ENCODE measurements at regions not wholly inside any gene's neighbourhood (a gene's known extent, or its start where the extent isn't known, plus 50 kb on each side); places are given as distances from the start of the nearest gene placed in this dataset.
"Not testable (repeated sequence)": the region's sequence is repeated elsewhere in the genome, so short reads cannot be mapped to it uniquely, and the experiment has no call there.

- no peak for DNase-seq (ENCODE audit: low read depth in 4 of 4, low spot score in 3 of 4)
These were observed 268.1 kb upstream of the PLPP4 start for GRCh38 chr10:120188950-120189349.

DNA sequence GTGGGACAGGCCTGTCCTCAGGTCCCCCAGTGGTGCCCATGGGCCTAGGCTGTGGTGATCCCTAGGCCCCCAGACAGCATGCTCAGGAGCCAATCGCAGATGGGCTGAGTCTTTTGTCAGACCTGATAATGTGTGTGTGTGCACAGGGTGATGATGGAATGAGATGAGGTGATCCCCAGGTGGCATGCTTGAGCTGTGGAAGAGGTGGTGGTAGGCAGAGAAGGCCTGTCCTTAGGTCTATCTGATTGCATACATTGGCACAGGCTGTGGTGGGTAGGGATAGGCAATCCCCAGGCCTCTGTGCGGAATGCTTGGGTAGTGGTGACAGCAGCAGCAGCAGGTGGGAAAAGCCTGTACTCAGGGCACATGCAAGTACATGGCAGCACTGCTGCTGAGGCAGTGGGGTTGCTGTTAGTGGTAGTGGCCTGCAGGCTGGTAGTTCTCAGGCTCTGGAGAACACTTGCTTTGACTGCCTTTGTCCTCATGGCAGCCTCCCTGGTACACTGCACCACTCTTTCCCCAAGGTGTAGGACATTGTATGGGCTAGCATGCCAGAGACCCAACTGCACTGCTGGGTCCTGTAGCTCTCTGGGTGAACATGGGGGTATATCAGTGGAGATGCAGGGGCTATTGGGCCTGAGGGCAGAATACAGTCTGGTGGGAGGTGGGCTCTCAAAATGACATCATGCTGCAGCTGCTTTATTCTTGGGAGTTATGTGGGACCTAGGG, 260.9 kb upstream of the PLPP4 start:
- no peak for DNase-seq (ENCODE audit: low read depth in 4 of 4, low spot score in 3 of 4)

GRCh38 chr10:120204877-120205276, 252.2 kb upstream of the PLPP4 start:
- DNase-seq (ENCODE audit: low read depth in 4 of 4, low spot score in 3 of 4): no peak

- DNase-seq (ENCODE audit: low read depth in 4 of 4, low spot score in 3 of 4): no peak
These were observed 251.5 kb upstream of the PLPP4 start for GRCh38 chr10:120205368-120206018.

DNA sequence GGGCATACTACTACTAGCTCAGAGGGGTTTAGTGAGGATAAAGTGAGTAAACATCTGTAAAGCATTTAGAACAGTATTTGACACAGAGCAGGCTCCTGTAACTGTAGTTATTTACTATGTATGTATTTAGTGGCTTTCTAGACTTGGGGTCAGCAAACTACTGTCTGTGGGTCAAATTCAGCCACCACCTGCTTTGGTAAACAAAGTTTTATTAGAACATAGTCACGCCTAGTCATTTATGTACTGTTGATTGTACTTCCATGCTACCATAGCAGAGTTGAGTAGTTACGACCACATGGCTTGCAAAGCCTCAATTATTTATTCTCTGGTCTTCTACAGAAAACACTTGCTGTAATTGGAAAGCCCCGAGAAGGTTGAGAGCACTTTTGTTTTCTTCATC, 248.5 kb upstream of the PLPP4 start:
- no peak for DNase-seq (ENCODE audit: low read depth in 4 of 4, low spot score in 3 of 4)

DNA sequence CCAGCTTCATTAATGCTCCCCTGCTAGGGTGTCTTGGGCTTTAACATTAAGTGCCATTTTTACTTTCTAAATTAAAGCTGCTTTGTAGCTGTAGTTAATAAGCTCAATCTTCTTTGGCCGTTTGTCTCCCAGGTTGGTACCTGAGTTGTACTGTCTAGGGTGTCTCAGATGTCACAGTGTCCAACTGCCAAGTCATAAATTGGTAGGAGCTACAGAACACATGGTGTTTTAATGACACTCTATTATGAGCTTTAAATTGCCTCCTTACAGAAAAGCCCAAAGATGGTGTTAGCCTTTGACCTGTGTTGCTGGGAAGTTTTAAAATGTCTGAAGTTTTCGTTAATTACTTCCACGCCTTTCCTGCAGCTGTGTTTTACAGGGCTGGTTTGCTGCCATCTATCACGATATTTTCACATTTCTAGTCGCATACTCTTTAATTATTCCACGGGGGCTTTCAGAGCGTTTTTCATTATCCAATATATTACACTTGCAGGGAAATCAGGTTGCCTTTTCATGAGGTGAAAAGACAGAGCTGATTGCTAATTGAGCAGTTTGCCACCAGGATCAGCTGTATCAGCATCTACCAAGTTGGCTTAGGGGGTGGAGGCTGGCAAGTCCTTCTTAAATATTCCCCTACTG, 247.8 kb upstream of the PLPP4 start:
- DNase-seq (ENCODE audit: low read depth in 4 of 4, low spot score in 3 of 4): no peak

- no peak for DNase-seq (ENCODE audit: low read depth in 4 of 4, low spot score in 3 of 4)
These were observed 244.8 kb upstream of the PLPP4 start for GRCh38 chr10:120212275-120212674.

DNA sequence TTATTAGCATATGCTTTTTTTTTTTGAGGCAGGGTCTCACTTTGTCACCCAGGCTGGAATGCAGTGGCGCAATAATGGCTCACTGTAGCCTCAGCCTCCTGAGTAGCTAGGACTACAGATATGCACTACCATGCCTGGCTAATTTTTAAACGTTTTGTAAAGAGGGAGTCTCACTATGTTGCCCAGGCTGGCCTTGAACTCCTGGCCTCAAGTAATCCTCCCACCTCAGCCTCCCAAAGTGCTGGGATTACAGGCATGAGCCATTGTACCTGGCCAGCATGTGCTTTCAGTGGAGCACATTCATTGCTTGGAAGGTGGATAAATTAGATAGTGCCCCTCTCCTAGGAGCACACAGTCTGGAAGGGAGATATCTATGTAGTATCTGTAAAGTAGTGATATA, 243.7 kb upstream of the PLPP4 start:
- DNase-seq (ENCODE audit: low read depth in 4 of 4, low spot score in 3 of 4): not testable (repeated sequence)

DNA sequence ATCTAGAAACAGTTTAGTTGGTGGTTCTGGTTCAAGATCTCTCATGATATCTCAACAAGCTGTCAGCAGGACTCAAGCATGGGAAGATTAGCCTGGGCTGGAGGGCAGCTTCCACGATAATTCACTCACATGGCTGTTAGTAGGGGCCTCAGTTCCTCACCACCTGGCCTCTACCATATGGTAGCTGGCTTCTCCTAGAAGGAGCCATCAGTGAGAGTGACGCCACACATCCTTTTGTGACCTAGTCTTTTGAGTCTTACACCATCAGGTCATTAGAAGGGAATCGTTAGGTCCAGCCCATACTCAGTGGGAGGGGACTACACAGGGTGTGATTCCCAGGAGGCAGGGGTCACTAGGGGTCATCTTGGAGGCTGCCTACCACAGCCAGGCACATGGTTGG, 239.3 kb upstream of the PLPP4 start:
- DNase-seq (ENCODE audit: low read depth in 4 of 4, low spot score in 3 of 4): no peak

DNA sequence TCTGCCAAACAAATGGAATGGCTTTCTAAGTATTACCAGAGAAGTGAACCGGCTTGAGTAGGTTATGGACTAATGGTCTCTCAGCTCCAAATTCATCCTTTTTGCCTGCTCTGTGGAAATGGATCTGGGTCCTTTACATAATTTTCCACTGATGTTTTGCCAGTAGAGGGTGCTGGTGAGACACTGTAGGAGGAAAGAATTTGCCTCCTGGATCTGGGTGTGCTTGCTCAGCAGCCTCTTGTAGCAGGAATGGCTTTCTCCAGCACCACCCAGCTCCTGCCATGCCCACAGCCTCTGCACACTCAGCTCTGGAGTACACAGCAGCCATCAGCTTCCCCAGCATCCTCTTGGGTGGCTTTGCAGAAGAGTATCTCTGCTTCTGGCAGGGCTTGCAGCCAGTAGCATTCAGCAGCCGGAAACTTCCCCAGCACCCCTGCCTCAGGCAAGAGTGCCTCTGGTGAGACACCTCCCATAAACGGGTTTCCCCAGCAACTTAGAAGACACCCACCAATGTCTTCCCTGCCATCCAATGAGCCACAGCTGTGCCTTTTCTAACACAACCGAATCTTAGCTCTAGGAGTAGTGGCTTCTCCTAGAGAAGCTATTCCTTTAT, 235.0 kb upstream of the PLPP4 start:
- peak in 1 of 4 donors; percentile 1 for DNase-seq (ENCODE audit: low read depth in 4 of 4, low spot score in 3 of 4)

DNA sequence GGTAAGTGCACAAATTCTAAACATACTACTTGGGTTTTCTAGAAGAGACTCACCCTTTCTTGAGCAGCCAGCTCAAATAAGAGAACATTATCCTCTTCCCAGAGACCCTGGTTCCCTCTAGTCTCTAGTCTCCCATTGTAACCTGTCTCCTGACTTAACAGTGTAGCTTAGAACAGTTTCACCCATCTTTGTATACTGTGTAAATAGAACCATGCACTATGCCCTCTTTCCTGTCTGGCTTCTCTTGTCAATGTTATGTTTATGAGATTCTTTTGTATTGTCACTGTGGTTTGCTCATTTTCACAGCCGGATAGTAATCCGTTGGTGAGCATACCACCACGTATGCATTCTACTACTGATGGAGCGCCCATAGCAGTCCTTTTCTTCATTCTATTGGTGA, 227.4 kb upstream of the PLPP4 start:
- no peak for DNase-seq (ENCODE audit: low read depth in 4 of 4, low spot score in 3 of 4)

DNA sequence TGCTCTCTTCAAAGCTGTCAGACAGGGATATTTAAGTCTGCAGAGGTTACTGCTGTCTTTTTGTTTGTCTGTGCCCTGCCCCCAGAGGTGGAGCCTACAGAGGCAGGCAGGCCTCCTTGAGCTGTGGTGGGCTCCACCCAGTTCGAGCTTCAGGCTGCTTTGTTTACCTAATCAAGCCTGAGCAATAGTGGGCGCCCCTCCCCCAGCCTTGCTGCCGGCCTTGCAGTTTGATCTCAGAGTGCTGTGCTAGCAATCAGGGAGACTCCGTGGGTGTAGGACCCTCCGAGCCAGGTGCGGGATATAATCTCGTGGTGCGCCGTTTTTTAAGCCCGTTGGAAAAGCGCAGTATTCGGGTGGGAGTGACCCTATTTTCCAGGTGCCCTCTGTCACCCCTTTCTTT, 217.3 kb upstream of the PLPP4 start:
- DNase-seq (ENCODE audit: low read depth in 4 of 4, low spot score in 3 of 4): not testable (repeated sequence)

GRCh38 chr10:120251821-120252442, 205.1 kb upstream of the PLPP4 start:
- no peak for DNase-seq (ENCODE audit: low read depth in 4 of 4, low spot score in 3 of 4)

- DNase-seq (ENCODE audit: low read depth in 4 of 4, low spot score in 3 of 4): no peak
These were observed 203.9 kb upstream of the PLPP4 start for GRCh38 chr10:120253131-120253530.

- DNase-seq (ENCODE audit: low read depth in 4 of 4, low spot score in 3 of 4): no peak
These were observed 196.6 kb upstream of the PLPP4 start for GRCh38 chr10:120260456-120260855.

DNA sequence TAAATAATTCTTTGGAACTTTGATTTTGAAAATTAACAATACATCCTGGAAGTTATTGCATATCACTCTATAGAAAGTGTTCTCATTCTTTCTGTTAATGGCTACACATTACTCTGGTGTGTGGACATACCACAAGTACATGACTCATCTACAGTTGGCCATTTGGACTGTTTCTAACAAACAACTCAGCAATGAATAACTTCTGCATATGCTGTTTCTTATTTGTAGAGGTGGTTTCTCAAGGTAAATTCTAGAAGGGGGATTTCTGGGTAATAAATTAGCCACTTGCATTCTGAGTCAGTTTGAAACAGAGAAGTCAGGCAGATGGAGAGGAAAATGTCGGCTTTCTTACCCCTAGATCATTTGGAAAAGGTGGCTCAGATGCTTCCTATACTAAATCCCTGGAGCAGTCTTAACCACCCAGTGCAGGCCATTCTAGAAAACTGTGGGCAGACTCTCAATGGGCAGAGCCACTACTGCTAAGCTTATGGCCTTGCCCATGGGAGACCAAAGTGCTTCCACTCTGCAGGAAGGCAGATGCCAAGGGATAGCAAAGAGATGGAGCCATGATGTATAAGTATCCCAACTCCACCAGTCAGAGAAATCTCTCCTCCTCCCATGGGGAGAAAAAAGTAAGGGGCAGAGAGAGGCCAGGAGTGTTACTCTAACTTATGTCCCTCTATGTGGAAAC, 194.0 kb upstream of the PLPP4 start:
- DNase-seq (ENCODE audit: low read depth in 4 of 4, low spot score in 3 of 4): no peak

DNA sequence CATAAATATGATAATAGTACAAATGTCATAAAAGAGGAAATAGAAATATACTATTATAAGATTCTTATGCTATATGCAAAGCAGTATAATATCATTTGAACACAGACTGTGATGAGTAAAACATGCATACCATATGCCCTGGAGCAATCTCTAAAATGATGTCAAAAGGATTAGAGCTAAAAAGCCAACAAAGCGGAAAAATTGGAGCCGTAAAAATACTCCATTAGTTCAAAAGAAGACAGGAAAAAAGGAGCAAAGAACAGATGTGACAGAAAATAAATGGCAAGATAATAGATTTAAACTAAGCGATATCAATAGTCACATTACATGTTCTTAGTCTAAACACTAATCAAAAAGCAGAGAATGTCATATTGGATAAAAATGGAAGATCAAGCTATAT, 191.0 kb upstream of the PLPP4 start:
- DNase-seq (ENCODE audit: low read depth in 4 of 4, low spot score in 3 of 4): no peak

DNA sequence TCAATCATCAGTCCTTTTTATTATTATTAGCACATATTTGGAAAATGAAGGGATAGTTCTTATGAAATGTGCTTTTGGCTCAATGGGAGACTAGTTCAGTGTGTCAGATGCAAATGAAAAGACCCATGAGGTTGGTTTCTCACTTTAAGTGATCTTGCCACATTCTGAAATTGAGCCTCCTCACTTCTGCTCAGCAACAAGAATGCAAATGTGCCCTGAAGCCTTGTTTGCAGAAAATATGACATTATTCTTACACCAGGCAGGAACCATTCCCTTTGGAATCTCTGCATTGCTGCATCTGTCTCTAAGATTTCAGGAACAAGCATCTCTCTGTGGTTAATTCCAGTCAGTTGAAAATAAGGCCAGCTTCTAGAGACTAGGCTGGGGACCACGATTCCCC, 186.1 kb upstream of the PLPP4 start:
- DNase-seq (ENCODE audit: low read depth in 4 of 4, low spot score in 3 of 4): no peak

DNA sequence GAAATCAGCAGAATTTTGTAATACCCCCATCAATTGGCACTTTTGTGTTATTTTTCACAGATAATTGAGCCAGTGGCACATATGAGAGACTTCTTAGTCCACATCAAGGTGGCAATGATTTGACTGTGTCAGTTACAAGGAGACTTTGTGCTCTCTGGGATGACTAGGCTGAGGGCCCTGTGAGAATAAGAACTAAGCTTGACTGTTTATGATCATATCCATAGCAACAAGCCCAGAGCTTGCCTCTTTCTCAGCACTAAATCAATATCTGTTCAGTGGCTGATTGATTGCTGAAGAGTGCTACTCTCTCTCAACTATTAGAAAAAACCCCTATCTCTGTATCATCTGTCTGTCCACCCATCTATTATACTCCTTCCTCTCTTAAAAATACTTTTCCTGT, 185.3 kb upstream of the PLPP4 start:
- DNase-seq (ENCODE audit: low read depth in 4 of 4, low spot score in 3 of 4): no peak

DNA sequence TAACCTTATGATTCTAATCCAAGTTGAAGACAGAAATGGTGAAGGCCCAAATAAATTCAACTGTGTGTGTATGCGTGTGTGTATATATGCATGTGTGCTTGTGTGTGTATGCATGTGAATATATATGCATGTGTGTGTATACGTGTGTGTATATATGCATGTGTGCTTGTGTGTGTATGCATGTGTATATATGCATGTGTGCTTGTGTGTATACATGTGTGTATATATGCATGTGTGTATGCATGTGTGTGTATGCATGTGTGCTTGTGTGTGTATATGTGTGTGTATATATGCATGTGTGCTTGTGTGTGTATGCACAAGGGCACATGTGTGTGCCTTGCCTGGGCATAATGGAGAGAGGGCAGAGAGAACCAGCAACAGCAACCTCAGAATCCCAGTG, 184.7 kb upstream of the PLPP4 start:
- no peak for DNase-seq (ENCODE audit: low read depth in 4 of 4, low spot score in 3 of 4)

GRCh38 chr10:120278069-120278468, 179.0 kb upstream of the PLPP4 start:
- no peak for DNase-seq (ENCODE audit: low read depth in 4 of 4, low spot score in 3 of 4)
